CD4-positive, alpha-beta T cell treated with Interleukin-17A for 1 hour (primary cell): ENCODE measurements at regions not wholly inside any gene's neighbourhood (a gene's known extent, or its start where the extent isn't known, plus 50 kb on each side); places are given as distances from the start of the nearest gene placed in this dataset.
"Not testable (repeated sequence)": the region's sequence is repeated elsewhere in the genome, so short reads cannot be mapped to it uniquely, and the experiment has no call there.

Experiments
- DNase-seq: peaks from one replicate; pipeline ENCODE4 v3.0.0-alpha.2; 2020

DNA sequence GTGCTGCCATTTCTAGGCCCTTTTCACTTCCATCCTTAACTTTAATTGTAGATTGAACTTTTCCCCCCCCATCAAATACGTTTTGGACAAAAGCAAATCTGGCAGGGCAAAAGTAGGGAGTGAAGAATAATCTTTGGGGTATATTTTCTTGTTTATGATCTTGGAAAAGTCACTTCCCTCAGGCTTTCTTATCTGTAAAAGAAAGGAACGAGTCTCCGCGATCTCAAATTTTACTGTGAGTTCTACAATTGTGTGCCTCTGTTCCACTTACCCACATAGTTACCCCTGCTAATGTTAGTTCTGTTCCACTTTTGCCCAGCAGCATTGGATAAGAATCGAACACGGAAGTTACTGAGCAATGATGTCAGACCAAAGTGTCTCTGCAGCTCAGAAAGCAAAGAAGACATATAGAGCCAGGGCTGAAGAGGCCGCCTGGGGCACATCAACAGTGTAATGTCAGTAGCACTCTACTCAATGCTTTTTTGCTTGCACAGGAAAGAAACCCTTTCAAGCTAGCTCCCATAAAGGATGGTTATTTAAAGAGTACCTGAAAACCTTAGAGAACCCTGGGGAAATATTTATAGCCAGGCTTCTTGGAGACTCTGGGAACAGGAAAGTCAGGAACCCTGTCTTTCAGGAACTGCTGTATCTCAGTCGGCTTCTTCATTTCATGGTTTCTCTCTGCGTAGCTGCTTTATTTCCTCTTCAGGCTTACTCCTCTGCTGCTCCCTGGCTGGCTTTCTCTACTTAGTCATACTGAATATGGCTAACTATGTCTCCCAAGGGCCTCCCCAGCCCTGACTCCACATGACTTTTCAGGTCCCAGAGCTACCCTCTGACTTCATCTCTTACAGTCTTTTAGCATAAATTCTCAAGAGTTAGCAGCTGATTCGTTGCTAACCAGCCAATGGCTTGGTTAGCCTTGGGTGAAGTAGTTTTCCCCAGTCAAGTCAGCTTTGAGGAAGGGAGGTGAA lies 123.7 kb upstream of the FAM3C start:
- no peak for DNase-seq

DNA sequence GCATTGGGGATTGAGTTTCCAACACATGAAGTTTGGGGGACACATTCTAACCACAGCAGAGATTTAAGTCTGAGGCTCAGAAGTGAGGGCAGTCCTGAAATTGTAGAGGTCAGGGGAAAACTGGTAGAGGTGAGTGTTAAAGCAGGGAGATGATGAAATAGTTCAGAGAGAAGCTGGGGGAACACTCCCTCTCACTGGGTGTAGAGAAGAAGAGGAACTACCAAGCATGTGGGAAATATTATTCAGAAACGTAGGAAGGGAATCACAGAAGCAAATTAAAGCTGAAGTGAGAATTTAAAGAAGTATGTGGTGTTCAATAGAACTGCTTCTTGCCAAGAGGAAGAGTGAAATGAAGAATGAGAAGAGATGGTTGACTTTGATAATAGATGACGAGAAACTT lies 121.5 kb upstream of the FAM3C start:
- no peak for DNase-seq

DNA sequence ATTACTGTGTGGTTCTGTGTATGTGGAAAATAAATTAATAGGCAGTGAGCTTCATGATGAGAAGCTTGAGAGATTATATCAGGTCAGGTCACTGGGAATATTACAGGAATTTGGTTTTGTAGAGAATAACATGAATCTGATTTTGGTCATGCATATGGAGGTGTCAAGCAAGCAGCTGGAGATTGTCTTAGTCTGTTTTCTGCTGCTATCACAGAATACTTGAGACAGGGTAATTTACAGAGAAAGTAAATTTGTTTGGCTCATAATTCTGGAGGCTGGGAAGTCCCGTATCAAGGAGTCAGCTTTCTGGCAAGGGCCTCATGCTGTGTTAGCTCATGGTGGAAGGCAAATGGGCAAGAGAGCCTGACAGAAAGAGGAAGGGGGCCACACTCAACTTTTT lies 120.7 kb upstream of the FAM3C start:
- DNase-seq, result no peak

DNA sequence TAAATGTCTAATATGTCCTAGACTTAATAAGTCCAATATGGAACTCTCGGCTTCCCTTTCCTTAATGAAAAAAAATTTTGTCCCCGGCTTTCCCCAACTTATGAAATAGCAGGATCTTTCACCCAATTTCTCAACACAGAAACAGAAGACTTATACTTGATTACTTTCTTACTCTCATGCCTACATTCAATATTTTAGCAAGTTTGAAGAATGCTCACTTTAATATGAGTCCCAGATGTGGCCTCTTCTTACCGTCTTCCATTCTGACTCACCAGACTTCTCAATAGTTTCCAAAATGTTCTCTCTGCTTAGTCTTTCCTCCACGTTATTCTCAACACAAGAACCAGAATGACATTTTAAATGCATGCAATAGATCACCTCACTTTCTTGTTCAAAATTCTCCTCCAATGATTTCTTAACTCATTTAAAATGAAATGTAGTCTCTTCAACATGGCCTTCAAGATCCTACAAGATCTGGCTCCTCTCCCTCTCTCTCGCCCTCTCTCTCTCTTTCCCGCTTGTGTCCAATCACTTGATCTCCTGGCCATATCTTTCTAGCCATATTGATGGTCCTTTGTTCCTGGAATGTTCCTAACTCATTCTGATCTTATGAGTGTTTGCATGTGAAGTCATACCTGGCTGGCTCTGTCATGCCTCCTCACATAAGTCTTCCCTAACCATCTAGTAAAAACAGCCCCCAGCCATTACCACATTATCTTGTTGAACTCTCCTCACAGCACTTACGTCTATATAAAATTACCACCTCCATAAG lies 119.7 kb upstream of the FAM3C start:
- DNase-seq, result no peak

DNA sequence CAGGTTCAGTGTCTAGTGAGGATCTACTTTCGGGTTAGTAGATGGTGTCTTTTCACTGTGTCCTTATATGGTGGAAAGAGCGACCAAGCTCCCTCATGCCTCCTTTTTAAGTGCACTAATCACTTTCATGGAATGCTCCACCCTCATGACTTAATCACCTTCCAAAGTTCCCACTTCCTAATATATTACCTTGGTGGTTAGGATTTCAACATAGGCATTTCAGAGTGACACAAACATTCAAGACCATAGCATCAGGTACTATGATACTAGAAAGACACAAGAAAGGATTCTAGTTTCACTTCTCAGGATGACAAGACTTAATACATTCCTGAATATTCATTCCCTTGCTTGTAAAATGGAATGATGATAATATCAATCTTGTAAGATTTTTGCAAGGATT lies 119.1 kb upstream of the FAM3C start:
- DNase-seq, result no peak

DNA sequence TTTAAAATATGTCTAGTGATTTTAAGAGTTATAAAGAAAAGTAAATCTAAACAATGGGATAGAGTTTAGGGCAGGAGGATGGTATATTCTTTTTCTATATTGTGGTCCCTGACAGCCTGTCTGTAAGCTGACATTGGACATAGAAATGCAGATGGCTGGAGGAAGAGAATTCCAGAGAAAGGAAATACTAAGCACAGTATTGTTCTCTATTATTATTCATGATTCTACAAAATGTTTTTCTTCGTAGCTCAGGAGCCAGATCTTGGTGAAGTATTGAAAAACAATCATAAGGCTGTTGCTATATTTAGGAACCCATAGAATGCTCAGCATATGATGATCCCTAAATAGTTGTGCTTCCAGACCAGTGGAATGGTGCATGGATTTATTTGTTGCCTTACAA lies 117.0 kb upstream of the FAM3C start:
- DNase-seq, result no peak

DNA sequence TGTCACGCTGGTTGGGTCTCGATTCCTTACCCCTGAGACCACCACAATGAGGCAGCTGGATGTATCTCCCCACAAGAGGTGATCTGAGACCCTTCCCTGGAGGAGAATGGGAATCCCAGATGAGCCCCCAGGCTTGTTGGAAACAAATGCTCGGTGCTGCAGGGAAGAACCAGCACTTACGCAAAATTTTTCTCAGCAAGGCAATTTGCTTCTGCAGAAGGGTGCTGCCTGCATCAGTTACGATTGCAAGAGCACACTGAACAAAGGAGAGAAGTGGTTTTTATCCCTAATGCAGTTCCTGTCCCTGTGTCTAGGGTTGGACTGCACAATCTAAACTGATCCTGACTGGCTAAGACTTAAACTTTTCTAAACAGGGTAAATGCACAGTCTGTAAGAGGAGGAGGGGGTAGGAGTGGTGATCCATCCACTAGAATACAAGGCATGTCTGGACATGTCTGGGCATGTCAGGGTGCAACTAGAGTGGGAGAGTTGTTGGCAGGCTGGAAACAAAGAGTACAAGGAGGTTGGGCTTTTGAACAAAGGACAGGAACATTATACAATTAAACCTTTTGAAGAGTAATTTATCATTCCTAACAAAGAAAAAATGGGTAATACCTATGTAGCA lies 114.9 kb upstream of the FAM3C start:
- DNase-seq, result no peak

DNA sequence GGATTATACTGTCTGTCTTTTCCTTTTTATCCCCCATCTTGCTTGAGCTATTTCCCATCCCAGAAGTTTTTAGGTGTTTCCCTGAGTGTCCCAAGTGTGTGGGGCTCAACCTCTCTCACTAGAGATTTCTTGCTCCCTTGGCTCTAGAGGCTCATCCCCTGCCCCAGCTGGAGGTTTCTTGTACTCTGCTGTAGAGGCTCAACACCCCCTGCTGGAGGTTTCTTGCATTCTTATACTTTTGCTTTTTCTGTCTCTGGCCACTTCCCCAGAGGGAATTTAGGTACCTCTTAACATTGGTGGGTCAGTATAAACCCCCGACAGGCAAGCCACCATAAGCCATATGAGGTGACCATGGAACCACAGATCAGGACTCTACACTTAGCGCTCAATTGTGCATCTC lies 114.2 kb upstream of the FAM3C start:
- DNase-seq, result peak; percentile 36

DNA sequence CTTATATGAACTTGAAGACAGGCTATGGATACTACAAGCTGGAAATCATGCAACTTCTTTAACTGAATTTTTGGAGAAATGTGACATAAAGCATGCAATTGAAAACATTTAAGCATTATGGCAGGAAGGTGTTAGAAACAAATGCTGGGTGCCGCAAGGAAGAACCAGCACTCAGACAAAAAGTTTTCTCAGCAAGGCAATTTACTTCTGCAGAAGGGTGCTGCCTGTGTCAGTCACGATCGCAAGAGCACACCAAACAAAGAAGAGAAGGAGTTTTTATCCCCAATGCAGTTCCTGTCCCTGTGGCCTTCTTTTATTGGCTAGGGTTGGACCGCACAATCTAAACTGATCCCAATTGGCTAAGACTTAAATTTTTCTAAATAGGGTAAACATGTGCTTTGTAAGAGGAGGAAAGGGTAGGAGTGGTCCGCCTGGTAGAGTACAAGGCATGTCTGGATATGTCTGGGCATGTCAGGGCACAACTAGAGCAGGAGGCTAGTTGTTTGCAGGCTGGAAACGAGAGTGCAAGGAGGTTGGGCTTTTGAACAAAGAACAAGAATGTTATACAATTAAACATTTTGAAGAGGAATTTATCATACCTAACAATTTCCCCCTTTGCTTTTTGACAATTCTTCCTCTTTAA lies 109.6 kb upstream of the FAM3C start:
- DNase-seq, result no peak

DNA sequence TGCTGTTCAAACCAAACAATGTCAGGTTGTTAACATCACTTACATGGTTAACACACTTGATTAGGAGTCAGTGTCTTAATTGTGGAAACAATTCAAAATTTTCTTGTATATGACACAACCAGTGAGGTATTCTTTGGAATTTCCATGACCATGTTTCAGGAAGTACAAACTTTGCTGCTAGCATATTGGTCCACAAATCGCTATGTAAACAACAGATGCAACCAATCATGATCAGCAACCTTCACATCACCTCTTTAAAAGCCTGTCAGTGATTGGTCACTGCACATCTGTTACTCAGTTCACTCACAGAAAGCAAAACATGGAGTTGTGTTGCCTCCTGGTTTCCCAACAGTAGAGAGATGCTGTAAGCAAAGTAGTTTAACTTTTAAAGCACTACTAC lies 108.9 kb upstream of the FAM3C start:
- DNase-seq, result no peak

DNA sequence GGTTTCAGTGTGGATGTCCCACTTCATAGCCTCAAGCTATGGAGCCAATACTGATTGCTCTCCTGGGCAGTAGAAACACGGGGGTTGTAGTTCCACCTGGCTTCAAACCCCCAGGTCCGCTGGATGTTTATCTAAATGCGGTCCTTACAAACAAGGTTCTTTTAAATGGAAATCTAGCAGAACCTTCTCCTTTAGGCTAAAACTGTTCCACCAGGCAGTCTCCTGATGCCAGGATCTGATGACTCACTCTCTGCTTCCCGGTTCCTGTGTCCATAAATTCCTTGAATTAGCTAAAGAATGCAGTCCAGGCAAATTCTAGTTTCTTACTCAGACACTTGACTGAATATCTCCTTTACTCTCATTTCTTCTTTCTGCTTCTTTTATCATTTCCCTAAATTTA lies 108.4 kb upstream of the FAM3C start:
- no peak for DNase-seq

DNA sequence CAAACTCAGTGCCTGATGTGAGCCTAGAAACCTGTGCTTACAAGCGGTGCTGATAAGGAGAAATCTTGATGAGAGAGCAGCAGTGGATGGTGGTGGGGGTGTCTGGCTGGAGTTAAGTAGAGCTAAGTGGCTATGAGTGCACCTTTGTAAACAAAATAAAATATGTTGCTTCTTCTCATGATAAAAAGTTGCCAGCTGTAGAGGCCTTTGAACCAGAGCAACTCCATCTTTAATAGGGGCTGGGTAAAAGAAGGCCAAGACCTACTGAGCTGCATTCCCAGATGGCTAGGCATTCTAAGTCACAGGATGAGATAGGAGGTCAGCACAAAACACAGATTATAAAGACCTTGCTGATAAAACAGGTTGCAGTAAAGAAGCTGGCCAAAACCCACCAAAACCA lies 107.6 kb upstream of the FAM3C start:
- DNase-seq, result no peak

DNA sequence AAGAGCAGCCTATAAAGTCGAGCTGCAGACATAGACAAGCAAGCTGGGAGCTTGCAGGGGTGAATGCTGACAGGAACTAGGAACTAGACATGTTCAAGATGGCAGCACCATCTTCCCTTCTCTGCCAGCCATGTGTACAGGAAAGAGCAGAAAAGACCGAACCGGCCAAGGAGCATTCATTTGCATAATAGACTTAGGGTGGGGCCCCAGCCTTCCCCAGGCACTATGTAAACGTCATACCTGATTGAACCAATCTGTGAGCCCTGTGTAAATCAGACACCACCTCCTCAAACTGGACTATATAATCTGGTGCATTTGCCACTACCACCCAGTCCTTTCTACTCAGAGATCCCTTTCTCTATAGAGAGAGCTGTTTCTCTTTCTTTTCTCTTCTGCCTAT lies 106.9 kb upstream of the FAM3C start:
- no peak for DNase-seq

DNA sequence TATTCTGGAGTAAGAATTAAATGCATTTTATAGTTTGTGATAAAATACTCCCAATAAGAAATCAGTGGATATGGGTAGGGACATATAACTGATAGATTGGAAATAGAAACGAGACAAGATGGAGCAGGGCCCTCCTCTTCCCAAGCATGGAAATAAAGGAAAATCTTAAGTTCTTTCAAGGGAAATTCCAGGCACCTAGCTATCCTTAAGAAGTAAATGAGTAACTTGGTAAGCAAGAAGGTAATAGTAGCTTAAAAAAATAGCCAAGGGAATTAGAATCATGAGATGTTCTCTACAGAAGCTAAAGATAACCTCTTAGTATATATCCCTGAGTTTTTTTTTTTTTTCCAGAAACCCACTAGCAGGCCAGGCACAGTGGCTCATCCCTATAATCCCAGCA lies 105.5 kb upstream of the FAM3C start:
- DNase-seq, result no peak

DNA sequence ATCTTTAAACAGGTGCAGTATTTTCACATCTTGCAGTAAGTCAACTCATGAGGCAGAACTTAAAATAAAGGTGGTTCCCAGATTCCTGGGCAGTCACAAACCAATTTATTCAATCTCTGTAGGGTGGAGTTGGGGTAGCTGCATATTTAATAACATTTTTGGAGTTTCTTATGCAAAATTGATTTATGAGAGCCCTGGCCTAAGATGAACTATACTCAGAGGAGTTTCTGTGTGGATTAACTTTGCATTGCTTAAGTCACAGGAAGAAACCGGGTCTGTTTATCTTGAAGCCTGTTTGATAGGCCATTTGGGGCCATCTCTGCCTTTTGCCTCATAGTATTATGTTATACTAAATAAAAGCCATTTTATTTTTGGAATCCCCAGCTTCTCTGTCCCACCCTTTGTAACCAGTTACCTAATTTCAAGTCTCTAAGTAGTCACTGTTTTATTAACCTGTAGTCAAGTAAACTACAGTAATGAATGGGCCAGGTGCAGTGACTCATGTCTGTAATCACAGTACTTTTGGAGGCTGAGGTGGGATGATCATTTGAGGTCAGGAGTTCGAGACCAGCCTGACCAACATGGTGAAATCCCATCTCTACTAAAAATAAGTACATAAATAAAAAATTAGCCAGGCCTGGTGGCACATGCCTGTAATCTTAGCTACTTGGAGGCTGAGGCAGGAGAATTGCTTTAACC lies 104.4 kb upstream of the FAM3C start:
- DNase-seq, result no peak

DNA sequence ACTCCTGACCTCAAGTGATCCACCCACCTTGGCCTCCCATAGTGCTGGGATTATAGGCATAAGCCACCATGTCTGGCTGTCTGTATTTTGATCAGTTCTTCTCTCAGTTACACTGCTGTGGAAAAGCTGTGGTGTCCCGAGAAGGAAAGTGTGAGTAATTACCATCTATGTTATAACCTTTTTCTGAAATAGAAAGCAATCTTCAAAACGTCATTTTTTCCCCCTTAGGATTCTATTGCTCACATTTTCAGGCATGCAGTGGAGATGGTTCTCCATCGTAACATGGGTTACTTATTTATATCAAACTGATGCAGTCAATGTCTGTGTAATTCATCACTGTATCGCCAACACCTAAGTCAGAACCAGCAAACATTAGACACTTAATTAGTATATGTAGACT lies 103.5 kb upstream of the FAM3C start:
- no peak for DNase-seq

DNA sequence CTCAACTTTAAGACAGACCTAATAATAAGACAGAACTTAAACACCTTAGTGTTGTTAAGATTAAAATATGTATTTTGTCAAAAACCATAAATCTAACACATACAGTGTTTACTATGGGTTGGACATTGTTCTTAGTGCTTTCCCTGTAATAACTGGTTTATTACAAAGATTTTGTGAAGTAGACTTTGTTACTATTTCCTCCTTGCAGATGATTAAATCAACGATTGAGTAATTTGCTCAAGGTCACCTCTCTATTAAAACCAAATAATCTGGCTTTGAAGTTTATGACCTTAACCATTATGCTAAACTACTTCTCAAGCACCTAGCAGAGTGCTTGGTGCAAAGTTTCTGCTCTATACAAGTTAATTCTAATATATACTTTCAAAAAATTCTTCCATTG lies 102.7 kb upstream of the FAM3C start:
- DNase-seq, result no peak

DNA sequence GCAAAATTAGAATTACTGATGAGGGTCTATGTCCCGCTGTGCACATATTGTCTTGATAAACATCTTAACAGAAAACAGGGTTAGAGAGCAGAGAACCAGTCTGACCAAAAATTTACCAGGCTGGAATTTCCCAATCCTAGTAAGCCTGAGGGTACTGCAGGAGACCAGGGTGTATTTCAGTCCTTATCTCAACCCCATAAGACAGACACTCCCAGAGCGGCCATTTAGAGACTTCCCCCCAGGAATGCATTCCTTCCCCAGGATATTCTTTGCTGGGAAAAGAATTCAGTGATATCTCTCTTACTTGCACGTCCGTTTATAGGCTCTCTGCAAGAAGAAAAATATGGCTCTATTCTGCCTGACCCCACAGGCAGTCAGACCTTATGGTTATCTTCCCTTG lies 101.4 kb upstream of the FAM3C start:
- DNase-seq, result not testable (repeated sequence)

DNA sequence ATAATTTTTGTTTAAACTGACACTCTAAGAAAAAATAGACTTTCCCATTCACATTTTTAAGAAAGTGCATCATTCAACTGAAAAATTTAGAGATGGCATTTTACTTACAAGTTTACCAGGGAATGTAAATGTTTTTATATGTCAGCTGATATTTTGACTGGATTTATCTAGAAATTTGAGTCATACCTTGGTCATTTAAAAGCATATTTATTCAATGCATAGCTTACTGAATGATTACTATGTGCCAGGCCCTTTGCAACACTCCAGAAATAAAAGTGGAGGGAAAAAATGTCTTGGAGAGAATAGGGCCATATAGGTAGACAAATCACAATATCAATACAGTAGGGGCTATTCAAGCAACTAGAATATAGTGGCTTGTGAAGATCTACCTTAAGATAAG lies 98.4 kb upstream of the FAM3C start:
- no peak for DNase-seq

DNA sequence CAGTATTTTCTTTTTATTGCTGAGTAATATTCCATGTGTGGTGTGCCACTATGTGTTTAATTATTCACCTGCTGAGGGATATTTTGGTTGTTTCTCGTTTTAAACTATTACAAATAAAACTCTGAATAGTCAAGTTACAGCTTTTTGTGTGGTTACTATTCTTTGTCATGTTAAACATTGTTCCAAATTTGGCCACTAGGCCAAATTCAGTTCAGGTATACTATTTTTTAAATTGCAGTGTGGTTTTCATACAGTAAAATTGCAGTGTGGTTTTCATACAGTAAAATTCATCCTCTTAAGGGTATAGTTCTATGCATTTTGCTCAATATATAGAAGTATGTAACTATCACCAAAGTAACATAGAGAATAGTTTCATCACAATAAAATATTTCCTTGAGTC lies 97.4 kb upstream of the FAM3C start:
- DNase-seq, result no peak

DNA sequence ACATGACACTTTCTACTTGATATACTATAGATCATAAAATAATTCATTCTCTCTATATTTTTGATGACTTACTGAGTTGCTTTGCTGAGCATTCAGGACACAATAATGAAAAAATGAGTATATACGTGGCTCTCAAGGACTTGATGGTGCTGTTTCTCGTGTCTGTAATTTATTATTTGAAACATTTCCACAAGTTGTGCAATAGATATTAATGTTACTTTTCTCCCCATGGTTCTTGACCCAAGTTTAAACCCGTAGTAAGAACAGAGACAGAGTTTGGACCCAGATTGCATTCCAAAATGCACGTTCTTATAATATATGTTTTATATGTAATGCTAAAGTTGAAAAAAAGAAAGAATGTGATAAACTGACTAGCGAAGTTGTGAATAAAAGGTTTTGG lies 94.2 kb upstream of the FAM3C start:
- no peak for DNase-seq

DNA sequence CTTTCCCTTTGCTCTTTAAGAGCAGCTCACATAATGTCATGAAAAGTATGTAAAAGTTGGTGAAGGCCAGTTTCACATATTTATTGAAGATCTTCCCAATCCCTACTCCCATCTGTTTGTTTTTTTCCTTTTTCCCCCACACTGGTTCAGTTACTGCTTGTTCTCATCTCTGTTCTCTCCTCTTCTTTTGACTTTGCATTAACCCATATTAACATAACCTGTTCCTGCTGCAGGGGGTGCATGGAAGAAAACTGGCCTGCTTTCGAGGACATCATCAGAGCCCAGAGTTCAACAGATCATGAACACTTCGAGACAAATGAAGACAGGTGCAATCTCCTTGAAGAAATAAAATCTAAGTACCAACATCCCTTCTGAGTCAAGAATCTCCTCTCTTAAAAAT lies 93.3 kb upstream of the FAM3C start:
- DNase-seq, result no peak
